ENCODE measurements at regions not wholly inside any gene's neighbourhood (a gene's known extent, or its start where the extent isn't known, plus 50 kb on each side); places are given as distances from the start of the nearest gene placed in this dataset.

DNA sequence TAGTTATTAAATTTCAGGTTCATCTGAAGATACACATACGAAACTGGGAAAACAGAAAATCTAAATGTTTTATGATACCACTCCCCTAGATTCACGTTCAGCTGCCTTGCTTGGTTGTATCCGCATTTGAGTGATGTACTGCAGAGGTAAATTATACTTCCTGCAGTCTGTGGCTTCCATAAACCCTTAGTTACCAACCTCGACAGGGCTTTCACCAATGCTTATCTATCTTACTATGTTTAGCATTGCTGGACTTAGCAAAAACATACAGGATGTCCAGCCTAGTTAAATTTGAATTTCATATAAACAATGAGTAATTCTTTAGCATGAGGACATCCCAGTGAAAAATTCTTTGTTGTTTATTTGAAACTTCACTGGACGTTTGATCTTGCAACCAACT, 108.8 kb downstream of the TMA16 start:
- H3K4me3 ChIP-seq (ENCODE audit: low read depth, low read length) = no peak overlapping the region
- H3K4me1 ChIP-seq (ENCODE audit: control insufficient read depth, insufficient read depth, low read length) = peaks cover 6% of the 10 kb centered on the region
- H3K27ac ChIP-seq (ENCODE audit: low read depth, low read length) = no peak overlapping the region

DNA sequence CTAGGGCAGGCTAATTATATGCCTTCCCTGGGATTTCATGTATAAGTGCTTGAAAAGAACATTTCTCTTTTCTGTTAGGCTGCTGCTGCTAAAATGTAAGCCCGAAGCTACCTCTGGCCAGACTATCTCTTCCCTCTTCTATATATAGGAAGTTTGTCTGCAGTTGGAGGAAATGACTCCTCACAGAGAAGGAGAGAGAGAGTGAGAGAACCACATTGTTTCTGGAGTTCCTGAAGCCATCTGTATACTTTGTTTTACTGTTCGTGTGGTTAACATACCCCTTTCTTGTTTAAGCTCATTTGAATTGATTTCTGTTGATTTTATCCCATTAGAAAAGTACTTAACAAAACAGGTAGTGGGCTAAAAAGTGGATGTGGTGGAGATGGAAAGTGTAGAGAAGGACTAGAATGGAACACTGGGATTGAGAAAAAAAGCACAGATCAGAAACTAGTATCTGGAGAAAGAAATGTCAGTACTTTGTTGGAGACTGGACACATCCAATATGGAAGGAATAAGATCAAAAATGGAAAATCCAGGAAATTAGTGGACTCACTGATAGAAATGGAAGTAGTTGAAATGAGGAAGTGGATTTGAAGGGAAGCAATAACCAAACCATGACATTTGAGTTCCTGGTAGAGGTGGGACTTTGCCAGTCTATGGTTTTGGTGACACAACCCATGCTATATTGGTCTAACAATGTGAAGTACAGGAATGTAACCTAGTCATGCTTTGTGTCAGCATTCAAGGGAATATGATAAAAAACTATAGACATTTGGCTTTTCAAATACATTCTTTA, 112.6 kb downstream of the TMA16 start:
- no peak overlapping the region for H3K4me3 ChIP-seq (ENCODE audit: low read depth, low read length)
- no peaks in the 10 kb centered on the region for H3K36me3 ChIP-seq (ENCODE audit: control insufficient read depth, insufficient read depth, low read length)
- no peaks in the 10 kb centered on the region for H3K9me3 ChIP-seq (ENCODE audit: control insufficient read depth, insufficient read depth, low read length)
- no peak overlapping the region for H3K9ac ChIP-seq (ENCODE audit: low read depth, low read length)
- 0 out of 2 replicates have a peak, but pooled peaks cover 5% of the 10 kb centered on the region for H3K4me1 ChIP-seq (ENCODE audit: control insufficient read depth, insufficient read depth, low read length)
- no peak overlapping the region for H3K27ac ChIP-seq (ENCODE audit: low read depth, low read length)
- no peaks in the 10 kb centered on the region for H3K27me3 ChIP-seq (ENCODE audit: control insufficient read depth, insufficient read depth, low read length)

More for the DNA sequence above, 108.8 kb downstream of the TMA16 start:
- Histone ChIP-seq H3K36me3 (ENCODE audit: control insufficient read depth, insufficient read depth, low read length) (no peaks in the 10 kb centered on the region), H3K9ac (ENCODE audit: low read depth, low read length) (no peak overlapping the region), H3K27me3 (ENCODE audit: control insufficient read depth, insufficient read depth, low read length) (no peaks in the 10 kb centered on the region), H3K9me3 (ENCODE audit: control insufficient read depth, insufficient read depth, low read length) (no peaks in the 10 kb centered on the region)

DNA sequence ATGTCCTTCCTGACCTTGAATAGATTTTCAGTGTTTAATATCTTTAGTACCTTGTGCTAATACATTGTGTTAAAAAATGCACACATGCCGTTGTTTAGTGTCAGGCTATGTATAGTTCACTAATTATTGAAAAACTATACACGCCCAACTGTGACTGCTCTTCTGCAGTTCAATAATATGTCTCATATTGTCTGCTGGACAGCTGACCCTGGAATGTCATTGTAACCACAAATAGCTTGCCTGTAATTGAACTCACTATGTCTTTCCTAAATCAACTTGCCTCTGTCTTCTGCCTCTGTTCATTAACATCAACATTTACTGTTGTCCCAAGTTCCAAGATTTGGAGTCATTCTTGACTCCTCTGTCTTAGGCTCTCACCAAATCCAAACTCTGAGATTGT, 114.5 kb downstream of the TMA16 start:
- Histone ChIP-seq H3K27ac (ENCODE audit: low read depth, low read length) (no peak overlapping the region), H3K36me3 (ENCODE audit: control insufficient read depth, insufficient read depth, low read length) (no peaks in the 10 kb centered on the region), H3K9me3 (ENCODE audit: control insufficient read depth, insufficient read depth, low read length) (no peaks in the 10 kb centered on the region), H3K4me3 (ENCODE audit: low read depth, low read length) (no peak overlapping the region), H3K27me3 (ENCODE audit: control insufficient read depth, insufficient read depth, low read length) (no peaks in the 10 kb centered on the region), H3K4me1 (ENCODE audit: control insufficient read depth, insufficient read depth, low read length) (0 out of 2 replicates have a peak, but pooled peaks cover 5% of the 10 kb centered on the region), H3K9ac (ENCODE audit: low read depth, low read length) (no peak overlapping the region)

DNA sequence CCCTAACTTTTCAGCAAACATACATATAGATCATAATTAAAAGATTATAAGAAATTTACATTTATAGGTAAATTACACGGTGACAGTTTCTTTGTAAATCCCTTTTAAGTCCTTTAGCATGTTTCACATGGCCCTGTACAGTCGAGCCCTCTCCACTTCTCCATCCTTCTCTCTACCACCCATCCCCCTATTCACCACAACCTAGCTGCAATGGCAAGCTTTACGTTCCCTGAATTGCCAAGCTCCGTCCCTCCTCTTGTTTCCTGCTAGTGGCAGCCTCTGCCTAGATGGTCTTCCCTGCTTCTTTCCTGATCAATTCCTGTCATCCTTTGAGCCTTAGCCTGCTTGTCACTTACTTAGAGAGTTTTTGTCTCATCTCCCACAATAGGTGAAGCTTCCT, 116.2 kb downstream of the TMA16 start:
- Histone ChIP-seq H3K36me3 (ENCODE audit: control insufficient read depth, insufficient read depth, low read length) (no peaks in the 10 kb centered on the region), H3K4me3 (ENCODE audit: low read depth, low read length) (no peak overlapping the region), H3K27ac (ENCODE audit: low read depth, low read length) (no peak overlapping the region), H3K4me1 (ENCODE audit: control insufficient read depth, insufficient read depth, low read length) (0 out of 2 replicates have a peak, but pooled peaks cover 5% of the 10 kb centered on the region), H3K9ac (ENCODE audit: low read depth, low read length) (no peak overlapping the region), H3K27me3 (ENCODE audit: control insufficient read depth, insufficient read depth, low read length) (no peaks in the 10 kb centered on the region), H3K9me3 (ENCODE audit: control insufficient read depth, insufficient read depth, low read length) (no peaks in the 10 kb centered on the region)

DNA sequence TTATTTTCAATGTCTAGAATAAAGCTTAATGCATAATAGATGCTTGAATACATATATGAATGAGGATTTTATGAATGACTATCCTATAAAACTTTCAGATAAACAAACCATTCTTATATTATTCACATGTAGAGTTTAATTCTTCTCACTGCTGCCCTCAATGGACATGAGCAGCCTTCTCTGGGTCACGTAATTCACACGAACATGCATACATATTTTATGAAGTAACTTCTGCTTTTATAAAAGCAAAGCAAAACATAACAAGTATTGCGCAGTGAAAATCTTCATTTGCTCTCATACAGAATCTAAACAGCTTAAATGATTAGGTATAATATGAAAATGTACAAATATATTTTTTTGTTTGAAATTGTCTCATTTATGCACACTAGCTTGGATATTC, 116.7 kb downstream of the TMA16 start:
- Histone ChIP-seq H3K27me3 (ENCODE audit: control insufficient read depth, insufficient read depth, low read length) (no peaks in the 10 kb centered on the region), H3K36me3 (ENCODE audit: control insufficient read depth, insufficient read depth, low read length) (no peaks in the 10 kb centered on the region), H3K4me3 (ENCODE audit: low read depth, low read length) (no peak overlapping the region), H3K9ac (ENCODE audit: low read depth, low read length) (no peak overlapping the region), H3K27ac (ENCODE audit: low read depth, low read length) (no peak overlapping the region), H3K9me3 (ENCODE audit: control insufficient read depth, insufficient read depth, low read length) (no peaks in the 10 kb centered on the region), H3K4me1 (ENCODE audit: control insufficient read depth, insufficient read depth, low read length) (0 out of 2 replicates have a peak, but pooled peaks cover 5% of the 10 kb centered on the region)

DNA sequence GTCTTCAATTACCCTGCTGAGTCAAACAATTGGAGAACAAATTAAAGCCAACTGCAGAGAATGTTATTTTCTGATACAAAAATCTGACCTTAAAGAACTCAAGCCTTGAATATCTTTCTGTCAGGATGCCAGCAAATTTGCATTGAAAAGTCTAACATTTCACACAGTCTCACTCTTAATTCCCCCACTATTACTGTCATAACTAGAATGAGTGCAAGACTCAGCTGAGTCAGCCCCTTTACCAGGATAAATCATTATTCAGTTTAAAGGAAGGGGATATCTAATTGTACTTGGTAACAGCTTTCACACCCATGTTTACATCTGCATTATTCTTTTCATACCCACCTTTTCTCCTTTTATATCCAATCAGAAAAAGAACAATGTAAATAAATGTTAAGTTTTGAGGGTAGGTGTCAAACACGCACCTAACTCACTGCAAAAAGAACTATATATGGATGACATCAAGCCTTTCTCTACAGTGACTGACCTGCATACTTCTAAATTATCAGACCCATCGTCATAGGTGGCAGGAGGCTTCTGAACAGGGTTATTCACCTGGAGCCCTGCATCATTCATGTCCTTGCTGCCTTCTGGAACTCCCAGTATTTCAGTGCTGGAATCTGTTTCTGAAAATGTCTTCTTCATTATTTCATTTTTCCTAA, 117.4 kb downstream of the TMA16 start:
- 0 out of 2 replicates have a peak, but pooled peaks cover 5% of the 10 kb centered on the region for H3K4me1 ChIP-seq (ENCODE audit: control insufficient read depth, insufficient read depth, low read length)
- no peaks in the 10 kb centered on the region for H3K27me3 ChIP-seq (ENCODE audit: control insufficient read depth, insufficient read depth, low read length)
- H3K9me3 ChIP-seq (ENCODE audit: control insufficient read depth, insufficient read depth, low read length) = no peaks in the 10 kb centered on the region
- H3K27ac ChIP-seq (ENCODE audit: low read depth, low read length) = no peak overlapping the region
- H3K36me3 ChIP-seq (ENCODE audit: control insufficient read depth, insufficient read depth, low read length) = no peaks in the 10 kb centered on the region
- no peak overlapping the region for H3K4me3 ChIP-seq (ENCODE audit: low read depth, low read length)
- no peak overlapping the region for H3K9ac ChIP-seq (ENCODE audit: low read depth, low read length)

DNA sequence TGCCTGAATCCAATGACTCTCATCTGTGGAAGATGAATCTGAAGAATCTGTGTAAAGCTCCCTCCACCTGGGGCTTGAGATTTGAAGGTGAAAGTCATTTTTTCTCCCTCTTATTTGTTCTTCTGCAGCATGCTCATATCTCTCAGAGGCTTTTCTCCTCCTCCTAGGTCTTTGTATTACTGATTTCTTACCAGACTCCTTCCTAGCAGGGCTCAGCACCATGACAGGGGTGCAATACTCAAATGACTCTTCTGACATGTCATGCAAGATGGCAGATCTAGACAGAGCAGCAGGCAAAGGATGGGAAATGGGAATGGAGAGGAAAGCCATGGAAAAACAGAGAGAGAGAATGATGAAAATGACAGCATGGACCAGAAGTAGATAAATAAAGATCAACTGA, 118.3 kb downstream of the TMA16 start:
- Histone ChIP-seq H3K36me3 (ENCODE audit: control insufficient read depth, insufficient read depth, low read length) (no peaks in the 10 kb centered on the region), H3K4me1 (ENCODE audit: control insufficient read depth, insufficient read depth, low read length) (0 out of 2 replicates have a peak, but pooled peaks cover 5% of the 10 kb centered on the region), H3K9me3 (ENCODE audit: control insufficient read depth, insufficient read depth, low read length) (no peaks in the 10 kb centered on the region), H3K9ac (ENCODE audit: low read depth, low read length) (no peak overlapping the region), H3K27ac (ENCODE audit: low read depth, low read length) (no peak overlapping the region), H3K4me3 (ENCODE audit: low read depth, low read length) (no peak overlapping the region), H3K27me3 (ENCODE audit: control insufficient read depth, insufficient read depth, low read length) (no peaks in the 10 kb centered on the region)

DNA sequence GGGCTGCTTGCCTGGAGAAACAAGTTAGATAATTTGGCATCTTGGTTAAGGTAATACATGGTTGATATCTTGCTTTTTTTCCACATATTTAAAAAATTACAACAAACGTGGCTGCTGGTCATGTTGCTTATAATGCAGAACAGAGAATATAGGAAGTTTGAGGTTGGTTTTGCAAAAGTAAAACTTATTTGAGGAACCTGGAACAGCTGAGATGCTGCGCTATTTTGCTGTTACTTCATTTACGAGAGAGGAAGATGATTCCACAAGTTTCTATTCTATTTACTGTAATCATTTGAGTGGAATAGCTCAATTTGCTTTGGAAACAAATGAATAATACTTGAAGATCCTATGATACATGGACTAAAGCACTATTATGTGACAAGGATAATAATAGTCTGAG, 118.9 kb downstream of the TMA16 start:
- H3K4me1 ChIP-seq (ENCODE audit: control insufficient read depth, insufficient read depth, low read length) = 0 out of 2 replicates have a peak, but pooled peaks cover 5% of the 10 kb centered on the region
- H3K9me3 ChIP-seq (ENCODE audit: control insufficient read depth, insufficient read depth, low read length) = no peaks in the 10 kb centered on the region
- H3K36me3 ChIP-seq (ENCODE audit: control insufficient read depth, insufficient read depth, low read length) = no peaks in the 10 kb centered on the region
- no peak overlapping the region for H3K27ac ChIP-seq (ENCODE audit: low read depth, low read length)
- no peak overlapping the region for H3K9ac ChIP-seq (ENCODE audit: low read depth, low read length)
- no peak overlapping the region for H3K4me3 ChIP-seq (ENCODE audit: low read depth, low read length)
- no peaks in the 10 kb centered on the region for H3K27me3 ChIP-seq (ENCODE audit: control insufficient read depth, insufficient read depth, low read length)

DNA sequence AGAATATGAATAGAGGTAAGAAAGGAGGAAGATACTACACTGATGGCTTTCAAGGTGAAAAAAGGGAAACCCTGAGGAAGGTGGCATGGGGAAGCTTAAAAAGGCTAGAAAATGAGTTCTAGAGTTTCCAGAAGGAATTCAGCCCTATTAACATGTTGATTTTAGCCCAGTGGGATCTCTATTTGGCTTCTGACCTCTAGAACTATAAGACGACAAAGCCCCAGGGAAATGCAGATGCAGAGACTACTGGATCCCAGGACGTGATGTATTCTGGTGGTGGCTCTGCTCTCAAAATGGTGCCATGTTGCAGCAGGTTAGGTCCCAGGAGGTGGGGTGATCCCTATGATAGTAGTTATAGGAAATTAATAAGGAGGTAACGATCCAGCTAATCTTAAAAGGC, 120.4 kb downstream of the TMA16 start:
- H3K27me3 ChIP-seq (ENCODE audit: control insufficient read depth, insufficient read depth, low read length) = no peaks in the 10 kb centered on the region
- H3K4me1 ChIP-seq (ENCODE audit: control insufficient read depth, insufficient read depth, low read length) = 0 out of 2 replicates have a peak, but pooled peaks cover 5% of the 10 kb centered on the region
- no peak overlapping the region for H3K9ac ChIP-seq (ENCODE audit: low read depth, low read length)
- H3K4me3 ChIP-seq (ENCODE audit: low read depth, low read length) = no peak overlapping the region
- H3K27ac ChIP-seq (ENCODE audit: low read depth, low read length) = no peak overlapping the region
- no peaks in the 10 kb centered on the region for H3K36me3 ChIP-seq (ENCODE audit: control insufficient read depth, insufficient read depth, low read length)
- H3K9me3 ChIP-seq (ENCODE audit: control insufficient read depth, insufficient read depth, low read length) = no peaks in the 10 kb centered on the region

DNA sequence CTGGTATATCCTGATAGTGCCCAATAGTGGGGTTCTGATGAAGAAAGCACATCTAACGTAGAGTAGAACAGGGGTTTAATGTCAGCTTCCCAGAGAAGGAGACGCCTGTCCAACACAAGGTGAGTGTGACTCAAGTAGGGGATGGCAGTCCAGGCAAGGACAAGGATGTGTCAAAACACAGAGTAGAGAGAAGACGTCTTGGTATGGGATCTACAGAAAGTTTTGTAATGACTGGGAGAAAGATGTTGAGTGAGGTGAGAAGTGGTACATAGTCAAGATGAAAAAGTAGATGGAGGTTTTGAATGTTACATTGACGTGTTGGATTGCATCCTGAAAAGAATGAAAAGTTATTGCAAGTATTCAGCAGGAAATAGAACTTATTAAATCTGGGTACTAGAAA, 124.4 kb downstream of the TMA16 start:
- Histone ChIP-seq H3K9ac (ENCODE audit: low read depth, low read length) (no peak overlapping the region), H3K9me3 (ENCODE audit: control insufficient read depth, insufficient read depth, low read length) (no peaks in the 10 kb centered on the region), H3K36me3 (ENCODE audit: control insufficient read depth, insufficient read depth, low read length) (no peaks in the 10 kb centered on the region), H3K27me3 (ENCODE audit: control insufficient read depth, insufficient read depth, low read length) (no peaks in the 10 kb centered on the region), H3K27ac (ENCODE audit: low read depth, low read length) (no peak overlapping the region), H3K4me3 (ENCODE audit: low read depth, low read length) (no peak overlapping the region), H3K4me1 (ENCODE audit: control insufficient read depth, insufficient read depth, low read length) (no peaks in the 10 kb centered on the region)

DNA sequence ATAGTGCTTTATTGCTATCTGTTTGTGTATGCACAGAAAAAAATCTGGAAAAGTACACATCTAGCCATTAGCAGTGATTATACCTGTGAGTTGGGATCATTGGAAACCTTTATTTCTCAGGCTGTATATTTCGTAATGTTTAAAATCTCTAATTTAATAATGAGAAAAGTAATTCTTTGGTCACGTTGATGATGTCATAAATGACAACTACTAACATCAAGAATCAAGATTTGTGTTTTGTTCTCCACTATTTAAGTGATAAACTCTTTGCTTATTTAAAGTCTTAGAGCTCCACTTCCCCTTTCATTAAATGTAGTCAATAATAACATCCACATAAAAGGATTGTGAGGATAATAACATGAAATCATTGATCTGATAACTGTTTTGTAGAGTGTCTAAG, 126.2 kb downstream of the TMA16 start:
- Histone ChIP-seq H3K27me3 (ENCODE audit: control insufficient read depth, insufficient read depth, low read length) (no peaks in the 10 kb centered on the region), H3K36me3 (ENCODE audit: control insufficient read depth, insufficient read depth, low read length) (no peaks in the 10 kb centered on the region), H3K9ac (ENCODE audit: low read depth, low read length) (no peak overlapping the region), H3K4me1 (ENCODE audit: control insufficient read depth, insufficient read depth, low read length) (no peaks in the 10 kb centered on the region), H3K9me3 (ENCODE audit: control insufficient read depth, insufficient read depth, low read length) (no peaks in the 10 kb centered on the region), H3K4me3 (ENCODE audit: low read depth, low read length) (no peak overlapping the region), H3K27ac (ENCODE audit: low read depth, low read length) (no peak overlapping the region)
